ENCODE measurements at regions not wholly inside any gene's neighbourhood (a gene's known extent, or its start where the extent isn't known, plus 50 kb on each side); places are given as distances from the start of the nearest gene placed in this dataset.

DNA sequence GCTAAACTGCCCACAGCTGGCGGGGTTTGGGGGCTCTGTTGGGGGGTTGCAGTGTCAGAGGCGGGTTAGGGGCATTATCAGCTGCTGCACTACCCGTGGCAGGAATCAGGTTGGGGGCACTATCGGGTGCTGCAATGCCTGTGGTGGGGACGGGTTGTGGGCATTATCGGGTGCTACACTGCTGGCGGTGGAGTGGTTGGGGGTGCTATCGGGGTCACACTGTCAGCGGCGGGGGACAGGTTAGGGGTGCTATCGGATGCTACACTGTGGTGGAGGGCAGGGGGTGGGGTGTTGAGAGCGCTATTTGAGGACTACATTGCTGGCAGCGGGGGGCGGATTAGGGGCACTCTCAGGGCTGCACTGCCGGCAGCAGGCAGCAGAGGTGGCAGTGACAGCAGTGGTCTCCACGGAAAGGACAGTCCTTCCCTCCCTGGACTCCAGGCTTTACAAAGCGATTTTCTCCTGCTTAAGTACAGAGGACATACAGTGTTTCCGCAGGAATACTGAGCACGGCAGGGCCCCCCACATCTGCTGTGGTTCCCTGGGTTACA lies 119.5 kb upstream of the VPREB1 start (continued):
- TF ChIP-seq CHD7 (IDR thresholded peaks at IDR 0.05; ENCODE audit: insufficient replicate concordance, low read length), result no peak
- TF ChIP-seq SIN3A (conservative IDR thresholded peaks at IDR 0.05 in 1 of 2, IDR thresholded peaks at IDR 0.05 in 1 of 2; ENCODE audit: low read depth in 1 of 2, low read length in 2 of 2), result no peak
- TF ChIP-seq TBP (IDR thresholded peaks at IDR 0.05; ENCODE audit: low read depth, low read length), result no peak
- no peak for TF ChIP-seq RXRA (IDR thresholded peaks at IDR 0.05; ENCODE audit: insufficient read depth, low read depth, low read length)
- TF ChIP-seq, protein P1, sequence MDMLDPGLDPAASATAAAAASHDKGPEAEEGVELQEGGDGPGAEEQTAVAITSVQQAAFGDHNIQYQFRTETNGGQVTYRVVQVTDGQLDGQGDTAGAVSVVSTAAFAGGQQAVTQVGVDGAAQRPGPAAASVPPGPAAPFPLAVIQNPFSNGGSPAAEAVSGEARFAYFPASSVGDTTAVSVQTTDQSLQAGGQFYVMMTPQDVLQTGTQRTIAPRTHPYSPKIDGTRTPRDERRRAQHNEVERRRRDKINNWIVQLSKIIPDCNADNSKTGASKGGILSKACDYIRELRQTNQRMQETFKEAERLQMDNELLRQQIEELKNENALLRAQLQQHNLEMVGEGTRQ (IDR thresholded peaks at IDR 0.05; ENCODE audit: low read length), result no peak
- no peak for TF ChIP-seq POLR2AphosphoS5 (IDR thresholded peaks at IDR 0.05; ENCODE audit: low read depth, low read length)
- TF ChIP-seq HDAC2 (IDR thresholded peaks at IDR 0.05; ENCODE audit: borderline replicate concordance in 1 of 2, low read depth in 2 of 2, low read length in 2 of 2), result no peak
- no peak for TF ChIP-seq CHD1 (IDR thresholded peaks at IDR 0.05; ENCODE audit: low read depth, low read length)
- TF ChIP-seq BRCA1 (IDR thresholded peaks at IDR 0.05; ENCODE audit: low read depth, low read length), result no peak
- TF ChIP-seq RBBP5 (IDR thresholded peaks at IDR 0.05; ENCODE audit: borderline replicate concordance, low read depth, low read length), result no peak
